ENCODE measurements at regions not wholly inside any gene's neighbourhood (a gene's known extent, or its start where the extent isn't known, plus 50 kb on each side); places are given as distances from the start of the nearest gene placed in this dataset.

DNA sequence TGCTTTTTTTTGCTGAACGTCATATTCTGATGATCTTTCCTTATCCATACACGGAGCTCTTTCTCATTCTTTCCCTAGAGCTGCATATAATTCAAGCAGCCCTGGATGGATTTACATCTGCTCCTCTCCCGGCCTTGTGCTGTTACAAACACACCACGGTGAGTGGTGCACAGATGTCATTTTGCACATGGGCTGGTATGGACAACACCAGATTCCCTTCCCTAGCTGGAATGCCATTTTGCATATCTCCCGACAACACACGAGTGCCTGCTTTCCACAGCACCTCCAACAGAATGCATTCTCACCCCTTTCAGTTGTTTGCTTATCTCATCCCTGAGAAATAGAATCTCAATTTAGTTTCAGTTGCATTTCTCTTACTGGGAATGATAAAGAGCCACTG lies 69.5 kb upstream of the AFDN start:
- no peak for DNase-seq (ENCODE audit: low read depth)
- H3K4me3 ChIP-seq (ENCODE audit: low read depth, low read length): no peak overlapping the region
- TF ChIP-seq, protein P1, sequence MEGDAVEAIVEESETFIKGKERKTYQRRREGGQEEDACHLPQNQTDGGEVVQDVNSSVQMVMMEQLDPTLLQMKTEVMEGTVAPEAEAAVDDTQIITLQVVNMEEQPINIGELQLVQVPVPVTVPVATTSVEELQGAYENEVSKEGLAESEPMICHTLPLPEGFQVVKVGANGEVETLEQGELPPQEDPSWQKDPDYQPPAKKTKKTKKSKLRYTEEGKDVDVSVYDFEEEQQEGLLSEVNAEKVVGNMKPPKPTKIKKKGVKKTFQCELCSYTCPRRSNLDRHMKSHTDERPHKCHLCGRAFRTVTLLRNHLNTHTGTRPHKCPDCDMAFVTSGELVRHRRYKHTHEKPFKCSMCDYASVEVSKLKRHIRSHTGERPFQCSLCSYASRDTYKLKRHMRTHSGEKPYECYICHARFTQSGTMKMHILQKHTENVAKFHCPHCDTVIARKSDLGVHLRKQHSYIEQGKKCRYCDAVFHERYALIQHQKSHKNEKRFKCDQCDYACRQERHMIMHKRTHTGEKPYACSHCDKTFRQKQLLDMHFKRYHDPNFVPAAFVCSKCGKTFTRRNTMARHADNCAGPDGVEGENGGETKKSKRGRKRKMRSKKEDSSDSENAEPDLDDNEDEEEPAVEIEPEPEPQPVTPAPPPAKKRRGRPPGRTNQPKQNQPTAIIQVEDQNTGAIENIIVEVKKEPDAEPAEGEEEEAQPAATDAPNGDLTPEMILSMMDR (IDR thresholded peaks at IDR 0.05; ENCODE audit: insufficient read depth, low read length): no peak

DNA sequence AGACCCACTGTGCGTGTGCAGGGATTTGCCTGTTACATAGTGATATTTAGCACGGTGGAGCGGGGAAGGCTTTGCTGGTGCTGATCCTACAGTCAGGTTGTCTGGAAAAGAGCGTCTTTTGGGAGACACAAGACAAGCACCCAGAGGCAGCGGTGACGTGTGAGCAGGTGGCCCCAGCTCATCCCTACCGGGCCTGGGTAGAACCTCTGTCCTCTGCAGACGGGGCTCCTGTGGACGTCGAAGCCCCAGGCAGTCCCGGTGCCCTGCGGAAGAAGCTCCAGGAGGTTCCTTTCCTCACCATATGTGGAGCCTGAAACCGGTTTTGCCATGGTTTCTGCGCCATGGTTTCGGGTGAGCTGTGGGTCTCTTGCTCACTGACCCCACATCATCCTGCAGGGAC lies 68.9 kb upstream of the AFDN start:
- no peak overlapping the region for H3K4me3 ChIP-seq (ENCODE audit: low read depth, low read length)
- no peak for DNase-seq (ENCODE audit: low read depth)
- TF ChIP-seq, protein P1 (IDR thresholded peaks at IDR 0.05; ENCODE audit: insufficient read depth, low read length): no peak

DNA sequence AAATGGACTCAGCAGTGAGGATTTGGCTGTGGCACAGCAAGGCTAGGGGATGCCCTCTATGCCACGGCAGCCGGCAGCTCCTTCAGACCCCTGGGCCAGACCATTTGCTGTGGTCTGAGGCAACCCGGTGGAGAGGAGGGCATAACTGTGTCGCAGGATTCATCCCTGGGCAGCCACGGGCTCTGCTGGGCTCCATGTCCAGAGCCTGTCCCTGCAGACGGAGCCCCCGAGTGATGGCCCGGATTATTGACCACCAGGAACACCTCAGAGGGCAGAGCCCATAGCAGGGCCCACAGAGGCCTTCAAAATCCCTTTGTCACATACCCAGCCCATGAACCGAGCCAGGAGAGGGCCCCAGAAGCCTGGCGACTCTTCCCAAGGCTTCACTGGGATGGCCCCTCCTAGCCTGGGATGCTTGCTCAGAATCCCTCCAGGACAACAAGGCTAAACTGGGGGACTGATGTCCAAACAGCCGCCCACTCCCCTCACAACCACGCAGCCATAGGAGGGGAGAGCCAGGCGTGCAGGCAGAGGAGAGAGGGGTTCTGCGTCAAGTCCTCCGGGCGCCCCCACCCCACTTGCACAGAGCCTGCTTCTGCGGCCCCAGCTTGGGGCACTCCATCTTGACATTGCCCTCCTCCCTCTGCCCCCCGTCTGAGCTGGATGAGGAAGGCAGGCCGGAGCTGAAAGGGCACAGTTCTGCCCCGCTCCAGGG lies 68.2 kb upstream of the AFDN start:
- no peak for DNase-seq (ENCODE audit: low read depth)
- H3K4me3 ChIP-seq (ENCODE audit: low read depth, low read length): no peak overlapping the region
- TF ChIP-seq, protein P1 (IDR thresholded peaks at IDR 0.05; ENCODE audit: insufficient read depth, low read length): no peak

DNA sequence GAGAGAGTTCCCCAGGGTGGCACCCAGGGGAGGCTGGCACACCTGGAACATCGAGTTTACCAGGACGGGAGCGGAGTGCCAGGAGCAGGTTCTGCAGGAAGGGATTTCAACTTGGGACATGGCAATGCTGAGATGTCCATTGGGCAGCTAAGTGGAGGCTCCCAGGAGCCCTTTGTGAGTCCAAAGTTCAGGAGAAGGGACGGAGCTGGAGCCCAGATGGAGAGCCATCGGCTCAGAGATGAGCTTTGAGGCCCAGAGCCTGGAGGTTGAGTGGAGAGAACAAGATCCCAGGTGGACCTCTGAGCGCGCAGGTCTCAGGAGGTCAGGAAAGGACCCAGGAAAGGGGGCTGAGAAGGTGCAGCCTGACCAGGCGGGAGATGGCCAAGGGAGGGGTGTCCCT lies 67.5 kb upstream of the AFDN start:
- TF ChIP-seq, protein P1 (IDR thresholded peaks at IDR 0.05; ENCODE audit: insufficient read depth, low read length): no peak
- DNase-seq (ENCODE audit: low read depth): no peak
- no peak overlapping the region for H3K4me3 ChIP-seq (ENCODE audit: low read depth, low read length)

DNA sequence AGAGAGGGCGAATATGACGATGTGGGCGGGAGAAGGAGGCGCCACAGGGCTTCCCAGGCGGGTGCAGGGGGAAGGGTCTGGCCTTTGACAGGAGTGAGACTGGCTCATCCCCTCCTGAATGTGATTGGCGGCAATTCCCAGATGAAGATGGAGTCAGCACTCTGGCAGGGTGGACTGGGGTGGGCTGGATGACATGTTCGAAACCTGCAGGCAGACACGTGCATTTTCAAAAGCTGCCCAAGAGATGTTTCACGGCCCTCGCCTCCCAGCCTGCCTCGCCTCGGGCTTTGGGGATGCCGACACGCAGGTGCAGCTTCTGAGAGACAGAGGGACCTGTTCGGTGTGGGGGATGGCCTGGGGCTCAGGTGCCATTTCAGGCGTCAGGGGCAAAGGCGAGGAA lies 66.8 kb upstream of the AFDN start:
- no peak overlapping the region for H3K4me3 ChIP-seq (ENCODE audit: low read depth, low read length)
- no peak for DNase-seq (ENCODE audit: low read depth)
- TF ChIP-seq, protein P1 (IDR thresholded peaks at IDR 0.05; ENCODE audit: insufficient read depth, low read length): no peak

DNA sequence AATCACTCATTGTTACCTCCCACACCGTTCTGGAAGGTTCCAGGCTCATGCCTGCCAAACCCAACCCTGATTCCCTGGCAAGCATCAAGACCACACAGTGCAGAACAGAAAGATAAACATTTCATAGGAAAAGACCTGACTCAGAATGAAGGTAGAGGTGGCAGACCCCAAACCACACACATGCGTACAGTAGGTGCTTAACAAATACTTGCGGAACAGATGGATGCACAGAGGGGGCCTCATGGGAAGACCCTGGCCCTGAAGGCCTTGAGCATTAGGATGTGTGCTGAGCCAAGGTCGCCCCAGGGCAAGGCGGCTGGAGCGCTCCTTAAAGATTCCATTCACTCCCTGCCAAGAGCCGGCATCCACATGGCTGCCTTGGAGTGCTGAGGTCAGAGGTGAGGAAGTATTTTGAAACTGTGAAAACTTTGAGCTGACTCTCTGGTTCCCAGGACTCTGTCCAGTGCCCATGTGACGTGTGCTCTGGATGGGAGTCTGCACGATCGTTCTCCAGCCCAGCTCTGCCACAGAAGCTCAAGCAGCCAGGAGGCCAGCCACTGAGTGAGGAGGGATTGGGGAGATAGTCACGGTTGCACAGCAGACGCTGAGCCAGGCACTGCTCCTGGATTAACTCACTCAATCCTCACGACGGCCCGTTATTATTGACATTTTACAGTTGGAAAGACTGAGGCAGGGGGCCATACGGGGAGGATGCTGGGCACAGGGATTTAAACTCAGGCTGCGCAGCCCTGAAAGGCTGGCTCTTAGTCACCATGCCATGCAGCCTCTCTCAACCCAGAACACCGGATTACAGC lies 65.5 kb upstream of the AFDN start:
- TF ChIP-seq, protein P1 (IDR thresholded peaks at IDR 0.05; ENCODE audit: insufficient read depth, low read length): no peak
- H3K4me3 ChIP-seq (ENCODE audit: low read depth, low read length): no peak overlapping the region
- DNase-seq (ENCODE audit: low read depth): peak; percentile 66
